GM18505 (cell line): ENCODE measurements at regions not wholly inside any gene's neighbourhood (a gene's known extent, or its start where the extent isn't known, plus 50 kb on each side); places are given as distances from the start of the nearest gene placed in this dataset.
"Not testable (repeated sequence)": the region's sequence is repeated elsewhere in the genome, so short reads cannot be mapped to it uniquely, and the experiment has no call there.

Source experiments
- ATAC-seq: cut with Tn5 transposase; IDR thresholded peaks from one replicate; pipeline ENCODE4 v1.9.1; 2021; ENCODE audit not compliant: unreplicated experiment
- POLR2A ChIP-seq: IDR thresholded peaks from 4 replicates; pipeline ENCODE4 v1.6.1; 2011; ENCODE audit warnings: borderline replicate concordance; ENCODE audit not compliant: insufficient read depth, insufficient read length; ENCODE audit errors: extremely low read depth

GRCh38 chrX:96538104-96538725 lies 146.4 kb upstream of the DIAPH2 start:
- no peak for ATAC-seq
- TF ChIP-seq POLR2A = no peak

GRCh38 chrX:96540111-96540631 lies 144.5 kb upstream of the DIAPH2 start:
- peak; percentile 65 for ATAC-seq
- no peak for TF ChIP-seq POLR2A

GRCh38 chrX:96546281-96546680 lies 138.4 kb upstream of the DIAPH2 start:
- ATAC-seq = not testable (repeated sequence)

GRCh38 chrX:96551322-96551872 lies 133.2 kb upstream of the DIAPH2 start:
- ATAC-seq = no peak
- TF ChIP-seq POLR2A = no peak

- no peak for TF ChIP-seq POLR2A
- ATAC-seq = no peak
These were observed 127.8 kb upstream of the DIAPH2 start for GRCh38 chrX:96556886-96557285.

GRCh38 chrX:96561129-96561528 lies 123.5 kb upstream of the DIAPH2 start:
- not testable (repeated sequence) for ATAC-seq

- ATAC-seq = no peak
- no peak for TF ChIP-seq POLR2A
These were observed 121.0 kb upstream of the DIAPH2 start for GRCh38 chrX:96563646-96564045.

- TF ChIP-seq POLR2A = no peak
- no peak for ATAC-seq
These were observed 120.0 kb upstream of the DIAPH2 start for GRCh38 chrX:96564595-96564994.

GRCh38 chrX:96566878-96567277 lies 117.8 kb upstream of the DIAPH2 start:
- ATAC-seq = no peak
- no peak for TF ChIP-seq POLR2A

- TF ChIP-seq POLR2A = no peak
- no peak for ATAC-seq
These were observed 116.6 kb upstream of the DIAPH2 start for GRCh38 chrX:96568071-96568470.

- TF ChIP-seq POLR2A = no peak
- no peak for ATAC-seq
These were observed 115.6 kb upstream of the DIAPH2 start for GRCh38 chrX:96569034-96569433.

- TF ChIP-seq POLR2A = no peak
- no peak for ATAC-seq
These were observed 109.6 kb upstream of the DIAPH2 start for GRCh38 chrX:96575011-96575410.

- TF ChIP-seq POLR2A = no peak
These were observed 108.3 kb upstream of the DIAPH2 start for GRCh38 chrX:96576368-96576767.

GRCh38 chrX:96578781-96579180 lies 105.9 kb upstream of the DIAPH2 start:
- no peak for TF ChIP-seq POLR2A
- no peak for ATAC-seq

More at GRCh38 chrX:96576368-96576767, 108.3 kb upstream of the DIAPH2 start:
- ATAC-seq = no peak

GRCh38 chrX:96579252-96579651 lies 105.4 kb upstream of the DIAPH2 start:
- no peak for ATAC-seq
- no peak for TF ChIP-seq POLR2A
